ENCODE measurements at regions not wholly inside any gene's neighbourhood (a gene's known extent, or its start where the extent isn't known, plus 50 kb on each side); places are given as distances from the start of the nearest gene placed in this dataset.

- no peak for DNase-seq (ENCODE audit: low spot score)
Observed at GRCh38 chr11:92545906-92546471, 321.4 kb downstream of the FAT3 start.

GRCh38 chr11:92546603-92547002, 322.0 kb downstream of the FAT3 start:
- no peak for DNase-seq (ENCODE audit: low spot score)

GRCh38 chr11:92550411-92550810, 325.8 kb downstream of the FAT3 start:
- no peak for DNase-seq (ENCODE audit: low spot score)

DNA sequence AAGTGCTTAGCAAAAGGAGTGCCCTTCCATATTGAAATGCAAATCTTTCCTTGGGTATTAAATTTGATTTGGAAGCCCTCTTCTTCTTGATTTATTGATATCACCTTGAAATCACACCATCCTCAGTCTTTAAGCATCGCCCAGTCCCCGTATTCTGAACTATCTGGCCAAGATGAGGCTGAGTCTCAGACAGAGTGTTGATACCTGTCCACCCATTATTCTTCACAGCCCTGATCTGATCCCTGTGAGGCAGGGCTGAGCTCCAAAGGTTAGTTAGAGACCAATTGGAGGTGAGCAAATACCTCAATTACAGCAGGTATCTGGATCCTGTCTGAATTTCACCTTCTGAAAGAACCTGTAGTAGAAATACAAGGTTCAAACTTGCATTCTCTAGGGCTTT, 326.3 kb downstream of the FAT3 start:
- DNase-seq (ENCODE audit: low spot score) = no peak

GRCh38 chr11:92552942-92553341, 328.3 kb downstream of the FAT3 start:
- peak; percentile 15 for DNase-seq (ENCODE audit: low spot score)

- no peak for DNase-seq (ENCODE audit: low spot score)
Observed at GRCh38 chr11:92554688-92555087, 330.1 kb downstream of the FAT3 start.

DNA sequence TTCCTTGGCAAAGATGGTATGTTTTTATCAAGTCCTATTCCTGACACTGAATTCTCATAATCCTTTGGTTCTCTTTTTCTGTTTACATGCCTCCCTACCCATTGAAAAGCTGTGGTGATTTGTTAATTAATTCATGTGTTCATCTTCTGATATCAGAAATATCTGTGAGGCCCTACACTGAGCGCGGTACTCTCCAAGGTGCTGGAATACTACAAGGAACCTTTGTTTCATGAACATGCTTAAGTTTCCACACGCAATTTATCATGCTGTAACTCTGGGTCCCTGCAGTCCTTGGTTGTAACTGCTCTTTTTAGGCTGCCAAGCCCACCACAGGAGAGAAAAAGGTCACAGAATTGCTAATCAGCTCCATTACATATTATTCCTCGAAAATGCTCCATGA, 331.8 kb downstream of the FAT3 start:
- DNase-seq (ENCODE audit: low spot score) = peak; percentile 7

GRCh38 chr11:92557879-92558278, 333.3 kb downstream of the FAT3 start:
- DNase-seq (ENCODE audit: low spot score) = no peak

DNA sequence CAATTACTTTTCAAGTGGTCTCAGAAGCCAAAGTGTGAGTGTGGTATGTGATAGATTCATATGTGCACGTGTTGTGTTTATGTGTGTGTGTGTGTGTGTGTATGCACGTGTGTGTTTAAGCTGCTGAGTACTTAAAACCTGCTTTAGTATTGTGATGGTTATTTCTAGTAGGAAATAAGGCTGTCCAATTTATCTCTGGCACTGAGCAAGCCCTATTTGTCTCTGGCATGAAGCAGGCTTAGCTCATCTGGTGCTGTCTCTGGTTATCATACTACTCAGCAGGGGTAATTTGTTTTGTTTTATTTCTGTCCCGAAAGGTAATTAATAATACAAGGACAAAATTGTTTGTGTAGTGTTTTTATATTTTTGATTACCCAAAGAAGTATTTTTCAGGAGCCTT, 333.7 kb downstream of the FAT3 start:
- no peak for DNase-seq (ENCODE audit: low spot score)

- no peak for DNase-seq (ENCODE audit: low spot score)
Observed at GRCh38 chr11:92569726-92570125, 345.1 kb downstream of the FAT3 start.

GRCh38 chr11:92572559-92572958, 347.9 kb downstream of the FAT3 start:
- no peak for DNase-seq (ENCODE audit: low spot score)

- DNase-seq (ENCODE audit: low spot score) = no peak
Observed at GRCh38 chr11:92576315-92576714, 351.7 kb downstream of the FAT3 start.

DNA sequence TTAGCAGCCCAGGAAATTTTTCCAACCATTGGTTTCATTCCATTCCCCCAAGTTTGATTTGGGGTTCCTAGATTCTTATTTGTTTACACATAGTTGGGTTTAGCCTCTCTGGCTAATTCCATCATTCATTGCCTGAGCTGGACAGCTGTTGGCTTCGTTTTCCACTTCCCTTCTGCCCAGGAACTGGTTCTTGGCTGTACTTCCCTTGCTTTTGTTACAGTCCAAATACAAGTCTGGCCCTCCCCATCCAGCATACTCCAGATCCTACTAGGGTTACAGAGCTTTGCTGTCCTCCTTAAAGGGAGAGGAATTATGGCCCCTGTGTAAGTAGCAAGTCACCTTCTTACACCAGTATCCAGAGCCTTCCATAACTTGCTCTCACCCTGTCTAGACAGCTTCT, 356.3 kb downstream of the FAT3 start:
- DNase-seq (ENCODE audit: low spot score) = no peak

DNA sequence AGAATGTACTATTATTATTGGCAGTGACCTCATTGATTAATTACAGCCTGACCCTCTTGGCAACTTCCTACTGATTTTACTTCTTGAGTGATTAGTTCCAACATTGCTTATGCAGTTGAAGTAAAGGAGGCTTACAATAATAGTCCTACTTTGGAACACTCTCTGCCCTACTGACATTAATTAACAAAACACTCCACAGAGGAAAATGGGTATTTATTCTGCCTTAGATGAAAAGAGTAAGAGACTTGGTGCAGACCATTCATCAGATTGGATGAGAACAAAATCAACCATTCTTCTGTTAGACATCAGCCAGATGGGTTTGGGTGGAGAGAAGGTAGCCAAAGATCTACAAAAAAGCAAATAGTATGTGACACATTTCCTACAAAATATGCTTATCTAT, 363.8 kb downstream of the FAT3 start:
- no peak for DNase-seq (ENCODE audit: low spot score)

- DNase-seq (ENCODE audit: low spot score) = no peak
Observed at GRCh38 chr11:92589512-92589911, 364.9 kb downstream of the FAT3 start.

DNA sequence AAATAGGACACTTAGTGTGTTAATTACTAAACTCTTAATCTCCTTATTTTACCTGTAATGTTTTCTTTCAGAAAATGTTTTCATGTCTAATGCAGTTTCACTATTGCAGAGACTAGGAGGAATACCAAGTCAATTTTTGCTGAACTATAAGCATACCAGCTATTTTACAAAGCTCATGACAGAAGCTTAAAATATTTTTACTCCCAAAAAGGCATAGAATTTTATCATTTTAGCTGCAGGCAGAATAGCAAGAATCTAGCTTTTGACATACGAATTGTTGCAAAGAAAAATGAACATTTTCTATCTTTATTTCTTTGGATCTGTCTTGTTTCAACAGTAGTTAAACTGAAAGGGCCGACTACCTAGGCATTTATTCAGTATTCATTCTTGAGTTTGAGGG, 366.9 kb downstream of the FAT3 start:
- DNase-seq (ENCODE audit: low spot score) = no peak

GRCh38 chr11:92594251-92594650, 369.6 kb downstream of the FAT3 start:
- DNase-seq (ENCODE audit: low spot score) = no peak

GRCh38 chr11:92595052-92595451, 370.4 kb downstream of the FAT3 start:
- no peak for DNase-seq (ENCODE audit: low spot score)

GRCh38 chr11:92596596-92597317, 372.1 kb downstream of the FAT3 start:
- DNase-seq (ENCODE audit: low spot score) = no peak

- DNase-seq (ENCODE audit: low spot score) = no peak
Observed at GRCh38 chr11:92601048-92601447, 368.4 kb upstream of the MTNR1B start.

DNA sequence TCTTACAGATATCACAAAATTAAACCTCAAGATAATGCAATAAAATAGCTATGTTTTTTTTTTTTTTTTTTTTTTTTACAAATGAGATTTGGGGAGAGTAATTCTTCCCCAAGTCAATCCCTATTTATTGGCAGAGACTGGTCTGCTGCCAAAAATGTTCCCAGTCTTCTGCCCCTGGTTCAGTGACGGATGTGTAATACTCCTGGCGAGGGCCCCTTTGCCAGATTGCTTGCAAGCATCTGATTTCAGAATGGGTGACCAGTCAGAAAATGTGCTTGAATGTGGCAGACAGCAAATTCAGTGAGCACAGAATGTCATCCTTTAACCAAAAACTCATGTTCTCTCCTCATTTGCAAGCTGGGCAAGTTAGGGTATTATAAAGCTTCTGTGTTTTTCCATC, 363.8 kb upstream of the MTNR1B start:
- no peak for DNase-seq (ENCODE audit: low spot score)

DNA sequence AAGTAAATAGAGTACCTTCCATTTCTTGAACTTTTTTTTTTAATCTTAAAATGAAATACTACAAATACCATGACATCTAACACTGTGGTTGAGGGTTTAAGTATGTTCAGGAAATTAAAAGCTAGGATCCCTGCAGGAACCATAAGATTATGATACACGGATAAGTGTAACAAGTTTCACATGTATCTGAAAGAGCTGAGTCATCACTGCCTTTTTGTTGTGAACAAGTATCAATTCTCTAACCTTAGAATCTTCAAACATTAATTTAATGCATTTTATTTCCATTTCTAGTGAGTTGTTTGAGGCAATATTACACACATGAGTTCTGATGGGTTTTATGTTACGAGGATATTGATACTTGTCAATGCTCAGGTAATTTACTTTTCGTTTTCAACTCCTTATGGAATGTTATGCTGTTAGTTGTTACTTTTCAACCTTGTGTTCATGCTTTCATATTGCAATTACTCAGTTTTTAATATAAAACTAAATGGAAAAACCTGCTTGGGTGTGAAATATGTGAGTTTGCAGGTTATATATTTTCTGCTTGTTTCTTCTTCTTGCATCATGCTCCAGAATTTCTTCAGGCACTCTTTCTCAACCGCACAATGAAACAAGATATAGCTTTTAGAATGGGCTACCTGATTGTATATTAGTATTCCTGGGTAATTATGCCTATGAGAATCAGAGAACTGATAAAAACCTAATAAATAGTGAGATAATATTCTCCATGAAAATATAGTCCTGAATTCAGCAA, 361.3 kb upstream of the MTNR1B start:
- no peak for DNase-seq (ENCODE audit: low spot score)

- DNase-seq (ENCODE audit: low spot score) = no peak
Observed at GRCh38 chr11:92611157-92611556, 358.3 kb upstream of the MTNR1B start.

Data from RKO (cell line).